H1 (cell line): ENCODE measurements at regions not wholly inside any gene's neighbourhood (a gene's known extent, or its start where the extent isn't known, plus 50 kb on each side); places are given as distances from the start of the nearest gene placed in this dataset.

Experiments used
- CTCF ChIA-PET: fragments of 300-600 bp; sonication (Branson Sonifier 250); formaldehyde crosslinking; loops from one replicate; lab custom pipeline; 2021; ENCODE audit not compliant: partially characterized antibody; lab: Charles Lee
- POLR2A ChIA-PET: fragments of 300-600 bp; sonication (Branson Sonifier 250); formaldehyde crosslinking; loops from one replicate; lab custom pipeline; 2021; ENCODE audit warnings: inconsistent platforms; ENCODE audit not compliant: partially characterized antibody; lab: Charles Lee
- DNase-seq, 2 experiments: peaks; one replicate each; pipeline versions ENCODE4 v3.0.0 to v3.0.0-alpha.2; 2010 to 2022; ENCODE audit warnings: low spot score in 2 of 2, low read depth in 1 of 2, mixed read lengths in 1 of 2
- FAIRE-seq: peaks from 2 replicates; lab custom pipeline; 2011; peaks lifted over from hg19 to GRCh38; lab: Jason Lieb, UNC
- H2AFZ ChIP-seq: 2 replicates; pipeline ENCODE4 v1.8.1; 2012; ENCODE audit warnings: low read length, inconsistent platforms
- H2AK5ac ChIP-seq: 2 replicates; pipeline ENCODE4 v1.6.1; 2013; ENCODE audit warnings: low read depth, low read length
- H2BK120ac ChIP-seq: replicated peaks from 2 replicates; pipeline ENCODE3; 2013; ENCODE audit warnings: low read depth, low read length, inconsistent platforms
- H2BK12ac ChIP-seq: 2 replicates; pipeline ENCODE4 v1.6.1; 2013; ENCODE audit warnings: low read depth, low read length
- H2BK15ac ChIP-seq: 2 replicates; pipeline ENCODE4 v1.6.1; 2013; ENCODE audit warnings: low read length
- H2BK20ac ChIP-seq: 2 replicates; pipeline ENCODE4 v1.6.1; 2013; ENCODE audit warnings: low read length
- H2BK5ac ChIP-seq: 2 replicates; pipeline ENCODE4 v1.6.1; 2013; ENCODE audit warnings: low read depth, low read length
- H3K14ac ChIP-seq: 2 replicates; pipeline ENCODE4 v1.6.1; 2013; ENCODE audit warnings: inconsistent platforms; ENCODE audit not compliant: insufficient read length
- H3K18ac ChIP-seq: 2 replicates; pipeline ENCODE4 v1.6.1; 2013; ENCODE audit warnings: low read length; ENCODE audit errors: extremely low read depth
- H3K23ac ChIP-seq: 2 replicates; pipeline ENCODE4 v1.6.1; 2013; ENCODE audit warnings: inconsistent platforms; ENCODE audit not compliant: insufficient read length
- H3K23me2 ChIP-seq: 2 replicates; pipeline ENCODE4 v1.6.1; 2013; ENCODE audit warnings: low read depth, low read length
- H3K27ac ChIP-seq: 2 replicates; pipeline ENCODE4 v1.6.1; 2011; ENCODE audit warnings: low read depth, low read length, inconsistent platforms
- H3K27me3 ChIP-seq, 4 experiments: replicated peaks in 1 of 4; 1 replicate in 1 of 4; 2 replicates in 3 of 4; pipeline versions ENCODE4 v1.6.1 to v1.8.1; 2011 to 2013; ENCODE audit warnings: low read length in 3 of 4, mild to moderate bottlenecking in 3 of 4, inconsistent platforms in 2 of 4, mixed read lengths in 2 of 4, moderate library complexity in 1 of 4; ENCODE audit not compliant: control insufficient read depth in 3 of 4, insufficient read depth in 3 of 4; ENCODE audit errors: extremely low read depth in 1 of 4
- H3K36me3 ChIP-seq, 4 experiments: 2 replicates each; pipeline versions ENCODE4 v1.6.1 to v1.8.1; 2011 to 2013; ENCODE audit warnings: mild to moderate bottlenecking in 4 of 4, low read length in 3 of 4, moderate library complexity in 2 of 4, control low read depth in 1 of 4, inconsistent platforms in 1 of 4; ENCODE audit not compliant: insufficient read depth in 4 of 4, control insufficient read depth in 2 of 4
- H3K4ac ChIP-seq: replicated peaks from 2 replicates; pipeline ENCODE3; 2013; ENCODE audit warnings: low read length, low read depth, mixed read lengths, inconsistent platforms; ENCODE audit not compliant: insufficient read length
- H3K4me1 ChIP-seq, 4 experiments: replicated peaks in 1 of 4; 1 replicate in 1 of 4; 2 replicates in 3 of 4; pipeline versions ENCODE4 v1.6.1 to v1.8.1; 2011 to 2013; ENCODE audit warnings: low read length in 3 of 4, inconsistent platforms in 2 of 4, mixed read lengths in 1 of 4; ENCODE audit not compliant: insufficient read depth in 4 of 4, control insufficient read depth in 3 of 4
- H3K4me2 ChIP-seq, 2 experiments: 2 replicates each; pipeline versions ENCODE4 v1.6.1 to v1.8.1; 2011 to 2013; ENCODE audit warnings: low read depth in 2 of 2, low read length in 2 of 2, control low read depth in 1 of 2, inconsistent platforms in 1 of 2, mild to moderate bottlenecking in 1 of 2; ENCODE audit not compliant: insufficient read depth in 1 of 2
- H3K4me3 ChIP-seq, 4 experiments: fragments of 200-600, 300-600 bp in 1 of 4; sonication (generic), shearing (Covaris generic), sonication (Bioruptor Twin) in 1 of 4; 2 replicates each; pipeline versions ENCODE4 v1.5.1 to v1.8.1; 2011 to 2016; ENCODE audit warnings: low read length in 4 of 4, low read depth in 3 of 4, control low read depth in 2 of 4, inconsistent platforms in 2 of 4, mild to moderate bottlenecking in 2 of 4, mixed read lengths in 1 of 4, moderate library complexity in 1 of 4; ENCODE audit not compliant: insufficient read depth in 2 of 4; ENCODE audit errors: extremely low read depth in 1 of 4
- H3K56ac ChIP-seq: replicated peaks from 2 replicates; pipeline ENCODE3; 2013; ENCODE audit warnings: low read depth, mild to moderate bottlenecking, mixed read lengths, low read length, inconsistent platforms; ENCODE audit not compliant: insufficient read length
- H3K79me1 ChIP-seq: 2 replicates; pipeline ENCODE4 v1.6.1; 2013; ENCODE audit warnings: low read depth, low read length, control low read depth
- H3K79me2 ChIP-seq, 2 experiments: 2 replicates each; pipeline versions ENCODE4 v1.6.1 to v1.8.1; 2012 to 2013; ENCODE audit warnings: low read length in 2 of 2, mild to moderate bottlenecking in 2 of 2, inconsistent platforms in 1 of 2; ENCODE audit not compliant: insufficient read depth in 2 of 2, control insufficient read depth in 1 of 2
- H3K9ac ChIP-seq, 4 experiments: replicated peaks in 1 of 4; 1 replicate in 1 of 4; 2 replicates in 3 of 4; pipeline versions ENCODE4 v1.6.1 to v1.8.1; 2011 to 2013; ENCODE audit warnings: low read depth in 3 of 4, low read length in 3 of 4, control low read depth in 2 of 4, mild to moderate bottlenecking in 2 of 4, moderate library complexity in 2 of 4, inconsistent platforms in 1 of 4; ENCODE audit errors: extremely low read depth in 1 of 4
- H3K9me3 ChIP-seq, 2 experiments: 2 replicates each; pipeline versions ENCODE4 v1.6.1 to v1.8.1; 2012 to 2013; ENCODE audit warnings: mild to moderate bottlenecking in 2 of 2, moderate library complexity in 2 of 2, control low read depth in 1 of 2, inconsistent platforms in 1 of 2, low read depth in 1 of 2, low read length in 1 of 2, mixed read lengths in 1 of 2; ENCODE audit not compliant: insufficient read depth in 2 of 2
- H4K20me1 ChIP-seq, 2 experiments: replicated peaks in 1 of 2; 2 replicates each; pipeline versions ENCODE3 to v1.8.1; 2011 to 2013; ENCODE audit warnings: inconsistent platforms in 2 of 2, low read length in 2 of 2, mild to moderate bottlenecking in 1 of 2; ENCODE audit not compliant: insufficient read depth in 2 of 2, control insufficient read depth in 1 of 2
- H4K5ac ChIP-seq: 2 replicates; pipeline ENCODE4 v1.6.1; 2013; ENCODE audit warnings: low read length, low read depth, mixed read lengths, inconsistent platforms; ENCODE audit not compliant: insufficient read length
- H4K8ac ChIP-seq: 2 replicates; pipeline ENCODE4 v1.8.0; 2013; ENCODE audit warnings: mild to moderate bottlenecking, moderate library complexity, low read length, inconsistent platforms; ENCODE audit not compliant: insufficient read depth; ENCODE audit errors: extremely low read depth
- H4K91ac ChIP-seq: replicated peaks from 2 replicates; pipeline ENCODE3; 2013; ENCODE audit warnings: low read length, mixed read lengths, inconsistent platforms; ENCODE audit not compliant: insufficient read length
- MAFK ChIP-seq: IDR thresholded peaks from 2 replicates; pipeline ENCODE4 v1.6.1; 2012; ENCODE audit warnings: low read depth, mild to moderate bottlenecking, improper control_type of control experiment, low read length
- SIRT6 ChIP-seq: IDR thresholded peaks from one replicate; pipeline ENCODE4 v1.7.1; 2012; ENCODE audit warnings: low read length, inconsistent platforms
- WGBS, 2 experiments: shearing (Covaris generic) in 1 of 2; methylation state at CpG; one replicate each; pipeline versions ENCODE4 v1.1.6 to v1.1.7; 2013 to 2015; ENCODE audit warnings: low lambda C conversion rate in 2 of 2, mixed read lengths in 2 of 2, inconsistent platforms in 1 of 2, low coverage in 1 of 2, missing lambda C conversion rate in 1 of 2; ENCODE audit not compliant: insufficient replicate concordance in 2 of 2, insufficient coverage in 1 of 2, insufficient read length in 1 of 2; ENCODE audit errors: extremely low coverage in 1 of 2, missing lambda C conversion rate in 1 of 2; 5-methylcytosine and 5-hydroxymethylcytosine counted together

DNA sequence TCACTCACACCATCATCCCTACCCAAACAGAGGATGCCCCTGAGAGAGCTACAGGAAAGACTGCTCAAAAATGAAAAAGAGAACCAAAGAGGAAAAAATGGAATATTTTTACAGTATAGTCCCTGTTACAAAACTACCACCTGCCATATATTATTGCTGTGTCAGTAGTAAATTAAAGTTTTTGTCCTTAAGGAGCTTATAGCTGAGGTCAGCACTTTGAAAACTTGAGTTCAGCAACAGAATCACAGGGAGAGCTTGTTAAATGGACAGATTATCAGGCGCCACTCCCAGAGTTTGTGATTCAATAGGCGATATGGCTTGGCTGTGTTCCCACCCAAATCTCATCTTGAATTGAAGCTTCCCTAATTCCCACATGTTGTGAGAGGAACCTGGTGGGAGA lies 71.9 kb upstream of the FAM9A start:
- Histone ChIP-seq H4K5ac (no peak overlapping the region), H3K4me3 (no peak overlapping the region), H3K4me1 (peaks cover 0 to 4% (median 1%) of the 10 kb centered on the region in 4 experiments; a peak in 3 of 7 replicates), H2BK15ac (no peak overlapping the region), H3K36me3 (no peaks in the 10 kb centered on the region), H3K23ac (no peak overlapping the region), H2BK20ac (no peak overlapping the region), H3K4me2 (no peak overlapping the region), H3K79me2 (no peaks in the 10 kb centered on the region), H4K91ac (no peak overlapping the region), H3K56ac (no peak overlapping the region), H3K18ac (no peak overlapping the region), H2BK120ac (no peak overlapping the region), H3K4ac (no peak overlapping the region), H3K79me1 (no peaks in the 10 kb centered on the region), H4K20me1 (no peaks in the 10 kb centered on the region), H2BK5ac (no peak overlapping the region), H3K9ac (no peak overlapping the region), H3K27me3 (peaks cover 0 to 2% (median 0%) of the 10 kb centered on the region in 4 experiments; a peak in 3 of 7 replicates), H3K27ac (no peak overlapping the region), H2AFZ (no peak overlapping the region), H3K9me3 (no peaks in the 10 kb centered on the region), H2AK5ac (no peak overlapping the region), H4K8ac (no peak overlapping the region), H3K14ac (no peak overlapping the region), H3K23me2 (no peaks in the 10 kb centered on the region), H2BK12ac (no peak overlapping the region)
- DNase-seq (no peak), FAIRE-seq (no peak)
- TF ChIP-seq MAFK (peak; percentile 39; the same call in 1 of the 2 replicates), SIRT6 (no peak)
- ChIA-PET POLR2A (no interaction called here), CTCF (interaction anchor here (1.1 kb wide), 1 partner anchor 57 kb away, joined by 5 read pairs; no protein-coding TSS in a partner anchor)
- WGBS, 2 experiments, result 94% methylated on average over 2 of the region's 2 CpGs; no CpG with 5 or more reads in 1 of the 2 experiments
